ENCODE measurements at regions not wholly inside any gene's neighbourhood (a gene's known extent, or its start where the extent isn't known, plus 50 kb on each side); places are given as distances from the start of the nearest gene placed in this dataset.

DNA sequence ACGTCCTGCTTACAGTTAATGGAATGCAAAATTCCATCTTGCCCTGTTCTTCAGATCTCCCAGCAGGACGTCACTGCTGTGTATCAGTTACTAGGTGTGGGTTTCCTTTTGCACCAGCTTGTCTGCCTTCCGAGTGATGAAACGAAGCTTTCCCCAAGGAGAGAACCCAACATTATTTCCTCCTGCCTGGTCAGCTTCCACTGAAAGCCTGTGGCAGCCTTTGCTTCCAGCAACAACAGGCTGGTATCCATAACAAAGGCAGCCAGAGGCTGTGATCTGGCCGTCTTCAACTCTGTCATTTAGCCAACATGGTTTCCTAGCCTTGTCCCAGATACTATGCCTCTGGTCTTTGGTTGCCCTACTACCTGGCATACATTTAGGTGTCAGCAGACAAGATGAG, 78.9 kb upstream of the HEY2 start:
- TF ChIP-seq, protein P1, sequence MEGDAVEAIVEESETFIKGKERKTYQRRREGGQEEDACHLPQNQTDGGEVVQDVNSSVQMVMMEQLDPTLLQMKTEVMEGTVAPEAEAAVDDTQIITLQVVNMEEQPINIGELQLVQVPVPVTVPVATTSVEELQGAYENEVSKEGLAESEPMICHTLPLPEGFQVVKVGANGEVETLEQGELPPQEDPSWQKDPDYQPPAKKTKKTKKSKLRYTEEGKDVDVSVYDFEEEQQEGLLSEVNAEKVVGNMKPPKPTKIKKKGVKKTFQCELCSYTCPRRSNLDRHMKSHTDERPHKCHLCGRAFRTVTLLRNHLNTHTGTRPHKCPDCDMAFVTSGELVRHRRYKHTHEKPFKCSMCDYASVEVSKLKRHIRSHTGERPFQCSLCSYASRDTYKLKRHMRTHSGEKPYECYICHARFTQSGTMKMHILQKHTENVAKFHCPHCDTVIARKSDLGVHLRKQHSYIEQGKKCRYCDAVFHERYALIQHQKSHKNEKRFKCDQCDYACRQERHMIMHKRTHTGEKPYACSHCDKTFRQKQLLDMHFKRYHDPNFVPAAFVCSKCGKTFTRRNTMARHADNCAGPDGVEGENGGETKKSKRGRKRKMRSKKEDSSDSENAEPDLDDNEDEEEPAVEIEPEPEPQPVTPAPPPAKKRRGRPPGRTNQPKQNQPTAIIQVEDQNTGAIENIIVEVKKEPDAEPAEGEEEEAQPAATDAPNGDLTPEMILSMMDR (conservative IDR thresholded peaks at IDR 0.05) = no peak
- TF ChIP-seq ZFX (IDR thresholded peaks at IDR 0.05) = no peak

Measured in C4-2B (cell line).